ENCODE measurements at regions not wholly inside any gene's neighbourhood (a gene's known extent, or its start where the extent isn't known, plus 50 kb on each side); places are given as distances from the start of the nearest gene placed in this dataset.
"Not testable (repeated sequence)": the region's sequence is repeated elsewhere in the genome, so short reads cannot be mapped to it uniquely, and the experiment has no call there.

DNA sequence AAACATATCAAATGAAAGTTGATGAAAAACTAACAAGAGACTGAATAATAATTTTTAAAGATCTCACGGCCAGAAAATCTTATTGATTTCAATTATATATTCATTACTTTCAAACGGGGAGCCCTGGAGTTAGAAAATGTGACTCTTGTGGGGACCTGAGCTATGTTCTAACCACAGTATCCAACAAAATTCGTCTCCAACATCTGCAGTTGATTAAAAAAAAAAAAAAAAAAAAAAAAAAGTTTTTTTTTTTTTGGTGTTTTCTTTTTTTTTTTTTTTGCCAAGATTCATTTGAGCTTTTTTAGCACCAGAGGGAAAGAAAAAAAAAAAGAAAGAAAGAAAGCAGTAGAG lies 144.3 kb upstream of the PIK3R1 start:
- no peaks in the 10 kb centered on the region for H3K9me3 ChIP-seq (ENCODE audit: control insufficient read depth, insufficient read depth, low read length)
- no peak overlapping the region for H3K4me3 ChIP-seq (ENCODE audit: low read depth, low read length)
- no peak for DNase-seq (ENCODE audit: low read depth in 4 of 6, low spot score in 6 of 6)
- H3K27ac ChIP-seq (ENCODE audit: low read depth, low read length), result no peak overlapping the region
- no CpG with 5 or more reads among the region's 3 CpGs for WGBS (ENCODE audit: insufficient coverage)
- H3K36me3 ChIP-seq (ENCODE audit: control insufficient read depth, insufficient read depth, low read length), result no peaks in the 10 kb centered on the region
- H3K4me1 ChIP-seq (ENCODE audit: control insufficient read depth, insufficient read depth, low read length), result no peaks in the 10 kb centered on the region
- H3K27me3 ChIP-seq (ENCODE audit: control insufficient read depth, insufficient read depth, low read length), result no peaks in the 10 kb centered on the region

DNA sequence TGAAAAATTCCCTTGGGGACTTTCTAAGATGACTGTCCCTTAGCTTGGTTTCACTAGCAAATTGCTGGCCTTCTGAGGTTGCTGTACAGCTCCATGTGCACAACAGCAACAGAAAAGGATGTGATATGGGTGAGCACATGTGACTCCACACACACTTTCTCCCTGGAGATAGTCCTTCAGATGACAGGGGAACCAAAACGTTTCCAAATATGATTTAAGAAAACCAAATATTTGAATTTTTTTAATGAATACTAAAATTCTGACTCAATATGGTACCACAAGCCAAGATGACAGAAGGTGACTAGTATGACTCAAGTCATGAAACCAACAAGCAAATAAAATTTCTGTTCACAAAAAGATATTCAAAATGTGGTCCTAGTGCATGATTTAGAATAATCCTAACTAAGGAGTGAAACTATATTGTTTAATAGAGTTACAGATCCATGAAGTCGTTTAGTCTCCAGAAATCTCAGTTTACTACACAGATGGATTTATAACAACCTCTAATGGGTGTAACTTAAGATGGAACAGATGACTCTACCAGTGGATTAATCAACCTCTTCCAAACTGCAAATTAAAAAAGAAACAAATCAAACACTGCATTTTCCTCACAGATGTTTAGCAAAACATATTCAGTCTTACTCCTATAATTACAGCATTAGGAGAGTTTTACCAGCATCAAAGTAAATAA lies 144.8 kb upstream of the PIK3R1 start:
- no peaks in the 10 kb centered on the region for H3K36me3 ChIP-seq (ENCODE audit: control insufficient read depth, insufficient read depth, low read length)
- no peak overlapping the region for H3K4me3 ChIP-seq (ENCODE audit: low read depth, low read length)
- H3K27me3 ChIP-seq (ENCODE audit: control insufficient read depth, insufficient read depth, low read length), result no peaks in the 10 kb centered on the region
- H3K4me1 ChIP-seq (ENCODE audit: control insufficient read depth, insufficient read depth, low read length), result no peaks in the 10 kb centered on the region
- WGBS (ENCODE audit: insufficient coverage), result no CpG with 5 or more reads among the region's 2 CpGs
- peaks cover 4% of the 10 kb centered on the region for H3K9me3 ChIP-seq (ENCODE audit: control insufficient read depth, insufficient read depth, low read length)
- DNase-seq (ENCODE audit: low read depth in 4 of 6, low spot score in 6 of 6), result peak in 1 of 6 donors; percentile 20
- no peak overlapping the region for H3K27ac ChIP-seq (ENCODE audit: low read depth, low read length)

DNA sequence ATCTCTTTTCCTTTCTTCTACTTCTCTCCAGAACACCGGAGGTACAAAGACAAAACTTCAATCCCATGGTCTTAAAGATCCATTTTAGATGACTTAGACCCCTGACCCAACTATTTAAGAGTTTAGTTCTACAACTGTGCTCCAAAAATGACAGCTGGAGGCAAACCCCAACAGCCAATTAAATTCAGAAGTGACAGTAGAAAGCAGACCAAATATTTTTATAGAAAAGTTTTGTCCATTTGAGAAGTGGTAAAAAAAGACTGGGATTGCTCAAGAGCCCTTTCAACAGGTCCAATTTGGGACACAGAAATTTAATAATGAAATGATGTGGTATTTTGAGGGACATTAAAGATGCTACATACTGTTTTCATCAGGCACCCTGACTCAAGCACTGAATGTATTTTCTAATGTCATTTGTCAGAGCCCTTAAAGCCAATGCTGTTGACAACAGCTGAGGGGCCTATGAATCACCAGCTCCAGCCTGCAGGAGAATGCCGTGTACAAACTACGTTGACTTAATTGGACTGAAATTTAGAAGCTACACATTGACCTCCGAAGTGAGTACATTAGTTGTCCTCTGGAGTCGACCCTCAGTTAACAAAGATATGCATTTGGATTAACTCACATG lies 147.5 kb upstream of the PIK3R1 start:
- H3K36me3 ChIP-seq (ENCODE audit: control insufficient read depth, insufficient read depth, low read length), result no peaks in the 10 kb centered on the region
- H3K27me3 ChIP-seq (ENCODE audit: control insufficient read depth, insufficient read depth, low read length), result no peaks in the 10 kb centered on the region
- H3K27ac ChIP-seq (ENCODE audit: low read depth, low read length), result no peak overlapping the region
- no peak overlapping the region for H3K4me3 ChIP-seq (ENCODE audit: low read depth, low read length)
- no peaks in the 10 kb centered on the region for H3K4me1 ChIP-seq (ENCODE audit: control insufficient read depth, insufficient read depth, low read length)
- H3K9me3 ChIP-seq (ENCODE audit: control insufficient read depth, insufficient read depth, low read length), result peaks cover 4% of the 10 kb centered on the region
- DNase-seq (ENCODE audit: low read depth in 4 of 6, low spot score in 6 of 6), result no peak
- 61% methylated on average over 5 of the region's 5 CpGs for WGBS (ENCODE audit: insufficient coverage)

DNA sequence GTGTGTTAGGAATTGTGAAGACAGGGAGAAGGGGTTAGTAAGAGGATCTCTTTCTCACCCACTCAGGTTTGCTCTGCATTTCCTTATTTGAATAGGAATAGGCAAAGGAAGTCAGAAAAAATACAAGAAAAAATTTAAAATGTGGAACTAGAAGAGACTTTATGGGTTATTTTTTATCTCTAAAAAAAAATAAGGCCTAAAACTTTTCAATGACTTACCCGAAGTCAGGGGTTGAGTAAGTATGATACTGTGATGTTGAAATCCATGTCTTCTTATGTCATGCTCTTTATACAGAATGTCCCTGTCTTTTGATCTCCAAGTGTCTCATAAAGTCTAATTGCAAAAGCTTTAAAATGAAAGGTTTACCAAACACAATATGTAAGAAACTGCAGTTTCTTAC lies 148.3 kb upstream of the PIK3R1 start:
- no peaks in the 10 kb centered on the region for H3K27me3 ChIP-seq (ENCODE audit: control insufficient read depth, insufficient read depth, low read length)
- H3K36me3 ChIP-seq (ENCODE audit: control insufficient read depth, insufficient read depth, low read length), result no peaks in the 10 kb centered on the region
- H3K27ac ChIP-seq (ENCODE audit: low read depth, low read length), result no peak overlapping the region
- H3K4me3 ChIP-seq (ENCODE audit: low read depth, low read length), result no peak overlapping the region
- H3K4me1 ChIP-seq (ENCODE audit: control insufficient read depth, insufficient read depth, low read length), result no peaks in the 10 kb centered on the region
- H3K9me3 ChIP-seq (ENCODE audit: control insufficient read depth, insufficient read depth, low read length), result peaks cover 6% of the 10 kb centered on the region
- WGBS (ENCODE audit: insufficient coverage), result no CpG with 5 or more reads among the region's 1 CpG
- no peak for DNase-seq (ENCODE audit: low read depth in 4 of 6, low spot score in 6 of 6)

DNA sequence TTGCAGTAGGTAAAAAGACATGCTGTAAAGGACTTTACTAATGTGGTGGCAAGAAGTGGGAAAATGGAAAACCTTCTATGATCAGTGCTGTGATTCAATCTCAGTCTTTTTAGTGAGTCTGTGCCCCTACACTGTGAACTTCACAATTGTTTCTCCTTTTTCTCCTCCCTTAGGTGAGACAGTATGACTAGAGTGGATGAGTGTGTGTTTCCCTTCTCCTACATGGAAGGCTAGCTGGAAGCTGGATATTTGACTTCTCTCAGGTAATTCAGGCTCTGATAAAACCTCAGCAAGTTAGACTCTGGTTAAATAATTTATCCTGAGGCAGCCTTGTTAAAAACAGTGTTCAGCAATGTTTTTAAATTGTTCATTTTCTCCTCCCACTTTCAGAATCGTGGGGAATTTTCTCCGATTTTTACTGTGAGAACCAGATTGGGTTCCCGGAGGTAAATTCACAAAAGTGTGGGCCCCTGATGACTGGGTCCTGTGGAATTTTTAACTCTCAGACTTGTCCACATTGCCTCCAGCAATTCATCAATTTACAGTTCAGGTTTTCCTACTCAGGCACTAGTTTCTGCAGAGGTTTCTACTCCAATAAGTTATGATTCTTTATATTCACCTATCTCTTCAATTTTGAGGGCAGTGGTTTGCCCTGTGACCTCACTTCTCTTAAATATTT lies 149.1 kb upstream of the PIK3R1 start:
- Histone ChIP-seq H3K9me3 (ENCODE audit: control insufficient read depth, insufficient read depth, low read length) (peaks cover 6% of the 10 kb centered on the region), H3K4me1 (ENCODE audit: control insufficient read depth, insufficient read depth, low read length) (no peaks in the 10 kb centered on the region), H3K4me3 (ENCODE audit: low read depth, low read length) (no peak overlapping the region), H3K27ac (ENCODE audit: low read depth, low read length) (no peak overlapping the region), H3K27me3 (ENCODE audit: control insufficient read depth, insufficient read depth, low read length) (no peaks in the 10 kb centered on the region), H3K36me3 (ENCODE audit: control insufficient read depth, insufficient read depth, low read length) (no peaks in the 10 kb centered on the region)
- no peak for DNase-seq (ENCODE audit: low read depth in 4 of 6, low spot score in 6 of 6)
- WGBS (ENCODE audit: insufficient coverage), result 100% methylated on average over 3 of the region's 3 CpGs

DNA sequence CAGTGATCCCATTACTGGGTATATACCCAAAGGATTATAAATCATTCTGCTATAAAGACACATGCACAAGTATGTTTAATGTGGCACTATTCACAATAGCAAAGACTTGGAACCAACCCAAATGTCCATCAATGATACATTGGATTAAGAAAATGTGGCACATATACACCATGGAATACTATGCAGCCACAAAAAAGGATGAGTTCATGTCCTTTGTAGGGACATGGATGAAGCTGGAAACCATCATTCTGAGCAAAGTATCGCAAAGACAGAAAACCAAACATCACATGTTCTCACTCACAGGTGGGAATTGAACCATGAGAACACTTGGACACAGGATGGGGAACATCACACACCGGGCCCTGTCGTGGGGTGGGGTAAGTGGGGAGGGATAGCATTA lies 150.2 kb upstream of the PIK3R1 start:
- not testable (repeated sequence) for H3K27me3 ChIP-seq (ENCODE audit: control insufficient read depth, insufficient read depth, low read length); H3K4me3 ChIP-seq (ENCODE audit: low read depth, low read length); H3K36me3 ChIP-seq (ENCODE audit: control insufficient read depth, insufficient read depth, low read length); H3K27ac ChIP-seq (ENCODE audit: low read depth, low read length); DNase-seq (ENCODE audit: low read depth in 4 of 6, low spot score in 6 of 6); H3K9me3 ChIP-seq (ENCODE audit: control insufficient read depth, insufficient read depth, low read length); H3K4me1 ChIP-seq (ENCODE audit: control insufficient read depth, insufficient read depth, low read length)
- WGBS (ENCODE audit: insufficient coverage), result no CpG with 5 or more reads among the region's 3 CpGs

DNA sequence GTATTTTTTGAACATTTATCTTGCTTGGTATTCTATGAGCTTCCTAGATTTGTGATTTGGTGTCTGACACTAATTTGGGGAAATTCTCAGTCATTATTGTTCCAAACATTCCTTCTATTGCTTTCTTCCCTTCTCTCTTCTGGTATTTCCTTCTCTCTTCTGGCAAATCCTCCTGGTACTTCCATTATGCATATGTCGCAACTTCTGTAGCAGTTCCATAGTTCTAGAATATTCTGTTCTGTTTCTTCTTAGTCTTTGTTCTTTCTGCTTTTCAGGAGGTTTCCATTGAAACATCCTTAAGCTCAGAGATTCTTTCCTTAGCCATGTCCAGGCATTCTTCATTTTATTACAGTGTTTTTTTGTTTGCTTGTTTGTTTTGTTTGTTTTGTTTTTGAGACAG lies 155.2 kb upstream of the PIK3R1 start:
- no peak for DNase-seq (ENCODE audit: low read depth in 4 of 6, low spot score in 6 of 6)
- H3K9me3 ChIP-seq (ENCODE audit: control insufficient read depth, insufficient read depth, low read length), result peaks cover 2% of the 10 kb centered on the region
- WGBS (ENCODE audit: insufficient coverage), result no CpG with 5 or more reads among the region's 1 CpG

DNA sequence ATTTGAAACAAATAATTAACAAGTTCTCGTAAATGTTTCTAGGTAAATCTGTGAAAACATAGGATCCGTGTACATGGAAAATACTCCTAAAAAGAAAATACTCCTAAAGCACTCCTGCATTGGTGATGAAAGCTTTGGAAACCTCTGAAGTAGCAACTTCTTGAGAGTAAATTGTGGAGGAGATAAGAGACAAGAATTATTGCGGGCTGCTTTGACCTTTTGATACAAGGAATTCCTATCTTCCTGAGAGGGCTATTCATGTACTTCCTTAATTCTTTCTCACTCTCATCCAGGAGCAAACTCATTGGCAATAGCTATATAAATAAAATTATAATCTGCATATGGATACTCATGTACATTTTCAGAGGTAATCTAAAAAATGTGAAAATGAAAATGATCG lies 158.4 kb upstream of the PIK3R1 start:
- DNase-seq (ENCODE audit: low read depth in 4 of 6, low spot score in 6 of 6), result no peak
- Histone ChIP-seq H3K9me3 (ENCODE audit: control insufficient read depth, insufficient read depth, low read length) (no peaks in the 10 kb centered on the region), H3K4me1 (ENCODE audit: control insufficient read depth, insufficient read depth, low read length) (no peaks in the 10 kb centered on the region), H3K27ac (ENCODE audit: low read depth, low read length) (no peak overlapping the region), H3K27me3 (ENCODE audit: control insufficient read depth, insufficient read depth, low read length) (no peaks in the 10 kb centered on the region), H3K36me3 (ENCODE audit: control insufficient read depth, insufficient read depth, low read length) (no peaks in the 10 kb centered on the region), H3K4me3 (ENCODE audit: low read depth, low read length) (no peak overlapping the region)
- WGBS (ENCODE audit: insufficient coverage), result no CpG with 5 or more reads among the region's 4 CpGs

More for the DNA sequence above, 155.2 kb upstream of the PIK3R1 start:
- Histone ChIP-seq H3K27ac (ENCODE audit: low read depth, low read length) (no peak overlapping the region), H3K4me3 (ENCODE audit: low read depth, low read length) (no peak overlapping the region), H3K4me1 (ENCODE audit: control insufficient read depth, insufficient read depth, low read length) (no peaks in the 10 kb centered on the region), H3K27me3 (ENCODE audit: control insufficient read depth, insufficient read depth, low read length) (no peaks in the 10 kb centered on the region), H3K36me3 (ENCODE audit: control insufficient read depth, insufficient read depth, low read length) (no peaks in the 10 kb centered on the region)

DNA sequence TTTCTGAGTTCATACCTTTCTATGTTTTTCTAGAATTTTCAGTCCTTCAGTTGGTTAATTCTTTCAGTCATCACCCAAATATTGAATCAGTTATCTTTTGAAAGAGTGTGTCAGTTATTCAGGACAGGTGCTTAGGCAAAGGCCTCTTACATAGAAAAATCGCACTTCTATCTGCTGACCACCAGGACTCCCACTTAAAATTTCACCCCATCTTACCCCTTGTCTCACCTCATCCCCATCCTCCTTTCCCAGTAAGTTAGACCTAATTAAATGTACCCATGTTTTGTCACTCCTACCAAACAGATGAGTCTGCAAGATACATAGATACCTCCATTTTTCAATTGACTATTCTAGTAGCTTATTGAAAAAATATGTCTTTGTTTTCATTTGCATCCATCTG lies 159.9 kb upstream of the PIK3R1 start:
- no peak overlapping the region for H3K27ac ChIP-seq (ENCODE audit: low read depth, low read length)
- no peaks in the 10 kb centered on the region for H3K36me3 ChIP-seq (ENCODE audit: control insufficient read depth, insufficient read depth, low read length)
- H3K4me1 ChIP-seq (ENCODE audit: control insufficient read depth, insufficient read depth, low read length), result no peaks in the 10 kb centered on the region
- DNase-seq (ENCODE audit: low read depth in 4 of 6, low spot score in 6 of 6), result no peak
- H3K9me3 ChIP-seq (ENCODE audit: control insufficient read depth, insufficient read depth, low read length), result no peaks in the 10 kb centered on the region
- H3K4me3 ChIP-seq (ENCODE audit: low read depth, low read length), result no peak overlapping the region
- WGBS (ENCODE audit: insufficient coverage), result 100% methylated on average over 1 of the region's 1 CpG
- no peaks in the 10 kb centered on the region for H3K27me3 ChIP-seq (ENCODE audit: control insufficient read depth, insufficient read depth, low read length)

DNA sequence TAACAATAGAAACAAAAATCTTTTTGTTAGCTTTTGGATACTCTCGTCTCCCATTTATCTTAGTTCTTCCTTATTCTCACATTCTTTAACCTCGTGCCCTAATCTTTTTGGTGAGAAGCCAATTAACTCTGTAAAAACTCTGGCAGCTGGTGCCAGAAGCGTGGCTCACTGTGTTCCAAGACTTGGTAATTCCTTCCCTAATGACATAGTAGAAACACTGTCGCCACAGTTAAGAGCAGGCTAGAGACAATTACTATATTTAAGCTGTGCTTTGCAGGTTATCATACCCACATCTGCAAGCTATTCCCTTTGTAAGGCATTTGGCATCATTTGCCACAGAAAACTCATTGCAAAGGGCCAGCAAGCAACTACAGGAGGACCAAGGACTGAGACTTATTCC lies 160.9 kb upstream of the PIK3R1 start:
- H3K27me3 ChIP-seq (ENCODE audit: control insufficient read depth, insufficient read depth, low read length), result peaks cover 2% of the 10 kb centered on the region
- no peaks in the 10 kb centered on the region for H3K36me3 ChIP-seq (ENCODE audit: control insufficient read depth, insufficient read depth, low read length)
- H3K4me3 ChIP-seq (ENCODE audit: low read depth, low read length), result no peak overlapping the region
- no peaks in the 10 kb centered on the region for H3K4me1 ChIP-seq (ENCODE audit: control insufficient read depth, insufficient read depth, low read length)
- peak in 1 of 6 donors; percentile 16 for DNase-seq (ENCODE audit: low read depth in 4 of 6, low spot score in 6 of 6)
- no peak overlapping the region for H3K27ac ChIP-seq (ENCODE audit: low read depth, low read length)
- WGBS (ENCODE audit: insufficient coverage), result 33% methylated on average over 2 of the region's 4 CpGs
- no peaks in the 10 kb centered on the region for H3K9me3 ChIP-seq (ENCODE audit: control insufficient read depth, insufficient read depth, low read length)

Data from spinal cord (tissue), 9 donors.